ENCODE measurements at regions not wholly inside any gene's neighbourhood (a gene's known extent, or its start where the extent isn't known, plus 50 kb on each side); places are given as distances from the start of the nearest gene placed in this dataset.

DNA sequence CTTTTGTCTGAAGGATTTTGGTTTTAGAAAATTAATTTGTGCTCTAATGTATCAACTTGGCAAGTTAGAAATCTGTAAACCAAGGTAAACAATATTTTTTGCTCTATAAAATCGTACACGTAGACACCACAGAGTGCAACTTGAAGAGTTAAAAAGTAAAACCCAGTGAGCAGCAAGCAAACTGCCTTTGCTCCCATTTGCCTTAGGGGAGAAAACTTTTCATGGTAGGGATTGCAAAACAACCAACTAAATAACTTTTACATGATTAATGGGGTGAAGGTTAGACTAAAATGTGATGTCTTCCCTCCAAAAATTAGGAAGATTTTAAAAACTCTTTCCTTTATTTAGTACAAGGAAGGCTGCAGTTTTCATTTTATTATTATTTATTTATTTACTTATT, 224.2 kb upstream of the LYZL1 start:
- 46% methylated on average over 2 of the region's 2 CpGs for WGBS
- TF ChIP-seq, protein P1, sequence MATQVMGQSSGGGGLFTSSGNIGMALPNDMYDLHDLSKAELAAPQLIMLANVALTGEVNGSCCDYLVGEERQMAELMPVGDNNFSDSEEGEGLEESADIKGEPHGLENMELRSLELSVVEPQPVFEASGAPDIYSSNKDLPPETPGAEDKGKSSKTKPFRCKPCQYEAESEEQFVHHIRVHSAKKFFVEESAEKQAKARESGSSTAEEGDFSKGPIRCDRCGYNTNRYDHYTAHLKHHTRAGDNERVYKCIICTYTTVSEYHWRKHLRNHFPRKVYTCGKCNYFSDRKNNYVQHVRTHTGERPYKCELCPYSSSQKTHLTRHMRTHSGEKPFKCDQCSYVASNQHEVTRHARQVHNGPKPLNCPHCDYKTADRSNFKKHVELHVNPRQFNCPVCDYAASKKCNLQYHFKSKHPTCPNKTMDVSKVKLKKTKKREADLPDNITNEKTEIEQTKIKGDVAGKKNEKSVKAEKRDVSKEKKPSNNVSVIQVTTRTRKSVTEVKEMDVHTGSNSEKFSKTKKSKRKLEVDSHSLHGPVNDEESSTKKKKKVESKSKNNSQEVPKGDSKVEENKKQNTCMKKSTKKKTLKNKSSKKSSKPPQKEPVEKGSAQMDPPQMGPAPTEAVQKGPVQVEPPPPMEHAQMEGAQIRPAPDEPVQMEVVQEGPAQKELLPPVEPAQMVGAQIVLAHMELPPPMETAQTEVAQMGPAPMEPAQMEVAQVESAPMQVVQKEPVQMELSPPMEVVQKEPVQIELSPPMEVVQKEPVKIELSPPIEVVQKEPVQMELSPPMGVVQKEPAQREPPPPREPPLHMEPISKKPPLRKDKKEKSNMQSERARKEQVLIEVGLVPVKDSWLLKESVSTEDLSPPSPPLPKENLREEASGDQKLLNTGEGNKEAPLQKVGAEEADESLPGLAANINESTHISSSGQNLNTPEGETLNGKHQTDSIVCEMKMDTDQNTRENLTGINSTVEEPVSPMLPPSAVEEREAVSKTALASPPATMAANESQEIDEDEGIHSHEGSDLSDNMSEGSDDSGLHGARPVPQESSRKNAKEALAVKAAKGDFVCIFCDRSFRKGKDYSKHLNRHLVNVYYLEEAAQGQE (IDR thresholded peaks at IDR 0.05): no peak
- TF ChIP-seq RXRA (IDR thresholded peaks at IDR 0.05): no peak
- no peak for TF ChIP-seq HNF4G (IDR thresholded peaks at IDR 0.05)
- no peak for TF ChIP-seq YY1 (IDR thresholded peaks at IDR 0.05)
- TF ChIP-seq RAD21 (IDR thresholded peaks at IDR 0.05): no peak
- no peak for TF ChIP-seq SP1 (IDR thresholded peaks at IDR 0.05)
- TF ChIP-seq TAF1 (conservative IDR thresholded peaks at IDR 0.05): no peak
- no peak for TF ChIP-seq NR2F2 (IDR thresholded peaks at IDR 0.05)
- no peak for TF ChIP-seq FOXA1 (IDR thresholded peaks at IDR 0.05)
- no peak for TF ChIP-seq ZBTB33 (IDR thresholded peaks at IDR 0.05)
- no peak for TF ChIP-seq HNF4A (conservative IDR thresholded peaks at IDR 0.05)
- TF ChIP-seq JUND (IDR thresholded peaks at IDR 0.05): no peak
- no peaks in the 10 kb centered on the region for H3K27me3 ChIP-seq (ENCODE audit: control insufficient read depth in 4 of 4, insufficient read depth in 4 of 4, low read length in 3 of 4)
- no peaks in the 10 kb centered on the region for H3K9me3 ChIP-seq (ENCODE audit: control insufficient read depth in 4 of 4, low read length in 3 of 4)
- no peak overlapping the region for H3K27ac ChIP-seq (ENCODE audit: low read depth in 1 of 2, low read length in 2 of 2)
- H3K36me3 ChIP-seq (ENCODE audit: control insufficient read depth in 4 of 4, insufficient read depth in 3 of 4, low read depth in 1 of 4, low read length in 3 of 4): no peaks in the 10 kb centered on the region
- DNase-seq (ENCODE audit: low spot score): no peak
- no peaks in the 10 kb centered on the region for H3K4me1 ChIP-seq (ENCODE audit: control insufficient read depth in 4 of 4, insufficient read depth in 4 of 4, low read length in 3 of 4)
- no peak overlapping the region for H3K4me3 ChIP-seq (ENCODE audit: low read depth in 1 of 3, low read length in 3 of 3)
- no peak overlapping the region for H3K9ac ChIP-seq (ENCODE audit: low read depth in 1 of 2, low read length in 2 of 2)

GRCh38 chr10:29067161-29067560, 221.7 kb upstream of the LYZL1 start:
- Histone ChIP-seq H3K9me3 (ENCODE audit: control insufficient read depth in 4 of 4, low read length in 3 of 4) (no peaks in the 10 kb centered on the region), H3K4me3 (ENCODE audit: low read depth in 1 of 3, low read length in 3 of 3) (no peak overlapping the region), H3K27ac (ENCODE audit: low read depth in 1 of 2, low read length in 2 of 2) (no peak overlapping the region), H3K9ac (ENCODE audit: low read depth in 1 of 2, low read length in 2 of 2) (no peak overlapping the region), H3K36me3 (ENCODE audit: control insufficient read depth in 4 of 4, insufficient read depth in 3 of 4, low read depth in 1 of 4, low read length in 3 of 4) (no peaks in the 10 kb centered on the region), H3K4me1 (ENCODE audit: control insufficient read depth in 4 of 4, insufficient read depth in 4 of 4, low read length in 3 of 4) (no peaks in the 10 kb centered on the region), H3K27me3 (ENCODE audit: control insufficient read depth in 4 of 4, insufficient read depth in 4 of 4, low read length in 3 of 4) (no peaks in the 10 kb centered on the region)
- TF ChIP-seq YY1 (IDR thresholded peaks at IDR 0.05) (no peak), RAD21 (IDR thresholded peaks at IDR 0.05) (no peak), EGR1 (IDR thresholded peaks at IDR 0.05; ENCODE audit: low read depth in 2 of 2) (no peak), ZBTB33 (IDR thresholded peaks at IDR 0.05) (no peak), FOXA1 (IDR thresholded peaks at IDR 0.05) (no peak), HNF4G (IDR thresholded peaks at IDR 0.05) (no peak), HNF4A (conservative IDR thresholded peaks at IDR 0.05) (no peak), TAF1 (conservative IDR thresholded peaks at IDR 0.05) (no peak), ATF3 (IDR thresholded peaks at IDR 0.05) (no peak), FOXA2 (IDR thresholded peaks at IDR 0.05) (no peak), CTCF (IDR thresholded peaks at IDR 0.05; ENCODE audit: low read depth, low read length, missing input control) (no peak), GABPA (IDR thresholded peaks at IDR 0.05 in 1 of 2, conservative IDR thresholded peaks at IDR 0.05 in 1 of 2) (no peak), SP1 (IDR thresholded peaks at IDR 0.05) (no peak), RXRA (IDR thresholded peaks at IDR 0.05) (no peak), JUND (IDR thresholded peaks at IDR 0.05) (no peak), NR2F2 (IDR thresholded peaks at IDR 0.05) (no peak)
- TF ChIP-seq, protein P1 (IDR thresholded peaks at IDR 0.05): no peak
- TF ChIP-seq, protein P2, sequence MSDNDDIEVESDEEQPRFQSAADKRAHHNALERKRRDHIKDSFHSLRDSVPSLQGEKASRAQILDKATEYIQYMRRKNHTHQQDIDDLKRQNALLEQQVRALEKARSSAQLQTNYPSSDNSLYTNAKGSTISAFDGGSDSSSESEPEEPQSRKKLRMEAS (IDR thresholded peaks at IDR 0.05): no peak
- WGBS: 71% methylated on average over 3 of the region's 3 CpGs
- DNase-seq (ENCODE audit: low spot score): no peak
